Mesendoderm (in vitro differentiated cells): ENCODE measurements at regions not wholly inside any gene's neighbourhood (a gene's known extent, or its start where the extent isn't known, plus 50 kb on each side); places are given as distances from the start of the nearest gene placed in this dataset.
A peak's percentile ranks its signal among the peaks of the same experiment; 100 is the strongest.

Experiments used
- DNase-seq: peaks from one replicate; pipeline ENCODE4 v3.0.0; 2013
- H2AK5ac ChIP-seq: 2 replicates; pipeline ENCODE4 v1.6.1; 2013; ENCODE audit warnings: low read length, inconsistent platforms
- H2BK120ac ChIP-seq: 2 replicates; pipeline ENCODE4 v1.6.1; 2013; ENCODE audit warnings: low read depth, mild to moderate bottlenecking, low read length, moderate library complexity, mixed read lengths
- H2BK15ac ChIP-seq: replicated peaks from 2 replicates; pipeline ENCODE4 v1.6.1; 2013; ENCODE audit warnings: low read depth, mild to moderate bottlenecking, moderate library complexity
- H2BK5ac ChIP-seq: 2 replicates; pipeline ENCODE4 v1.6.1; 2013; ENCODE audit warnings: low read length, inconsistent platforms
- H3K18ac ChIP-seq: 2 replicates; pipeline ENCODE4 v1.6.1; 2013; ENCODE audit warnings: mild to moderate bottlenecking, low read length, mixed read lengths
- H3K23ac ChIP-seq: one replicate; pipeline ENCODE4 v1.6.1; 2013; ENCODE audit warnings: low read length
- H3K27ac ChIP-seq: 2 replicates; pipeline ENCODE4 v1.5.1; 2013; ENCODE audit warnings: low read depth, mild to moderate bottlenecking, inconsistent platforms, low read length, moderate library complexity
- H3K27me3 ChIP-seq: 2 replicates; pipeline ENCODE4 v1.6.1; 2013; ENCODE audit warnings: low read length, control low read depth, mild to moderate bottlenecking, inconsistent platforms; ENCODE audit not compliant: insufficient read depth, poor library complexity
- H3K36me3 ChIP-seq: 2 replicates; pipeline ENCODE4 v1.6.1; 2013; ENCODE audit warnings: low read length, inconsistent platforms; ENCODE audit not compliant: control insufficient read depth, insufficient read depth
- H3K4ac ChIP-seq: one replicate; pipeline ENCODE4 v1.6.1; 2013; ENCODE audit warnings: low read depth, mild to moderate bottlenecking, low read length, moderate library complexity
- H3K4me1 ChIP-seq: 2 replicates; pipeline ENCODE4 v1.6.1; 2013; ENCODE audit warnings: low read depth, low read length, inconsistent platforms; ENCODE audit not compliant: control insufficient read depth
- H3K4me2 ChIP-seq: 2 replicates; pipeline ENCODE4 v1.6.1; 2013; ENCODE audit warnings: low read length
- H3K4me3 ChIP-seq: 2 replicates; pipeline ENCODE4 v1.5.1; 2013; ENCODE audit warnings: mild to moderate bottlenecking, low read length
- H3K56ac ChIP-seq: one replicate; pipeline ENCODE4 v1.6.1; 2013; ENCODE audit warnings: low read length
- H3K79me1 ChIP-seq: 2 replicates; pipeline ENCODE4 v1.6.1; 2013; ENCODE audit warnings: low read length, inconsistent platforms
- H3K79me2 ChIP-seq: 2 replicates; pipeline ENCODE4 v1.6.1; 2013; ENCODE audit warnings: mild to moderate bottlenecking, low read length; ENCODE audit not compliant: control insufficient read depth, insufficient read depth
- H3K9ac ChIP-seq: 2 replicates; pipeline ENCODE4 v1.6.1; 2013; ENCODE audit warnings: low read length, inconsistent platforms
- H4K5ac ChIP-seq: one replicate; pipeline ENCODE4 v1.6.1; 2013; ENCODE audit warnings: low read length
- H4K8ac ChIP-seq: one replicate; pipeline ENCODE4 v1.6.1; 2013; ENCODE audit warnings: low read depth, mild to moderate bottlenecking, control low read depth, low read length, moderate library complexity
- WGBS: extraction: QIAGEN DNeasy Blood & Tissue Kit; methylation state at CpG from one replicate; pipeline ENCODE4 v1.1.7; 2013; ENCODE audit warnings: low lambda C conversion rate, missing lambda C conversion rate; ENCODE audit not compliant: insufficient coverage; ENCODE audit errors: extremely low coverage; 5-methylcytosine and 5-hydroxymethylcytosine counted together

DNA sequence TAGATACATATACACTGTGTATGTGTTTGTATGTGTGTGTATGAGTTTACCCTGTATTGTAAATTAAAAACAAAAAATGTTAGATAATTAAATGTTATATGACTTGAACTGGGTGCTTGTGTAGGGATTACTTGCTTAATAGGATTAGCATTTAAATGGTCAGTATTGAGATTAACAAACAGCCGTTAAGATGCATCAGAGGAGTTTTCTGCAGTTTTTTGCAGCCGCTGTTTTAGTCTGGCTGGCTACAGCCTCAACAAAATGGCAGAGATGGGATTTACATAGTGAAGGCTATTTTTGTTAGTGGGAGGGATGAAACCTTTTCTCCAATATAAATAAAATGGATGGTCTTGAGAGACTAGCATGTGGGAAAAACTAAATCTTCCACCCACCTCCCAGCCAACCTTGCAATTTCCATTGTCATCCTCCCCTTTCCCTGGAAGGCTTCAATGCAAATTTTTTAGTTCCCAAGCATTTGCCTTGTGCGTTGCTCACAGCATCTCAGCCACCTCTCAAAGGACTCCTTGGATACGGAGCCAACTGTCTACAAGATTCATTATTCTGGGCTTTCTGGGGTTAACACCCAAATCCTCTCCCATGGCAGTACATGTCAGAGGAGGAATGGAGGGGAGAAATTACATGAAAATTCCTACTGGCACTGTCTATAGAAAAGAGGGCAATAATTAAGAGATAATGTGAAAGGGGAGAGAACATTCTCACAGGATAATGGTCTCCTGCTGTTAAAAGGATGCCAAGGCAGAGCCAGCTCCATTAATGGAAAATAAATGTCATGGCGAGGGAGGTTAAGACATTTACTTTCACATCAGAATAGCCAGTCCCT, 351.9 kb downstream of the CDH2 start:
- Histone ChIP-seq H3K23ac (no peak overlapping the region), H3K4me2 (no peak overlapping the region), H2BK15ac (no peak overlapping the region), H3K4ac (no peak overlapping the region), H2BK5ac (no peak overlapping the region), H3K9ac (no peak overlapping the region), H3K79me1 (no peaks in the 10 kb centered on the region), H2AK5ac (no peak overlapping the region), H4K5ac (no peak overlapping the region), H3K4me3 (no peak overlapping the region), H4K8ac (no peak overlapping the region), H3K56ac (no peak overlapping the region), H2BK120ac (no peak overlapping the region), H3K27ac (no peak overlapping the region), H3K79me2 (no peaks in the 10 kb centered on the region), H3K18ac (no peak overlapping the region), H3K4me1 (peaks cover 3% of the 10 kb centered on the region), H3K36me3 (no peaks in the 10 kb centered on the region), H3K27me3 (no peaks in the 10 kb centered on the region)
- WGBS, result no CpG with 5 or more reads among the region's 5 CpGs
- peak; percentile 26 for DNase-seq

DNA sequence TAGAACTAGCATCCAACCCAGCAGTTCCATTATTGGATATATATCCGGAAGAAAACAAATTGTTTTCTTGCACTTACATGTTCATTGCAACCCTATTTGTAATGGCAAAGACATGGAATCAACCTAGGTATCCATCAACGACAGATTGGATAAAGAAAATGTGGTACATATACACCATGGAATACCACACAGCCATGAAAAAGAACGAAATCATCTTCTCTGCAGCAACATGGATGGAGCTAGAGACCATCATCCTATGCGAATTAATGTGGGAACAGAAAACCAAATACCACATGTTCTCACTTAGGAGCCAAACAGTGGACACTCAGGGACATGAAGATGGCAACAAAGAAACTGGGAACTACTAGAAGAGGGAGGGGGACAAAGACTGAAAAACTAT, 352.7 kb downstream of the CDH2 start:
- H2AK5ac ChIP-seq, result no peak overlapping the region
- H3K79me1 ChIP-seq, result no peaks in the 10 kb centered on the region
- no peaks in the 10 kb centered on the region for H3K27me3 ChIP-seq
- no peak overlapping the region for H3K23ac ChIP-seq
- H2BK5ac ChIP-seq, result no peak overlapping the region
- no peak overlapping the region for H3K18ac ChIP-seq
- H4K8ac ChIP-seq, result no peak overlapping the region
- no peak overlapping the region for H3K56ac ChIP-seq
- H3K36me3 ChIP-seq, result no peaks in the 10 kb centered on the region
- H4K5ac ChIP-seq, result no peak overlapping the region
- H3K27ac ChIP-seq, result no peak overlapping the region
- no peaks in the 10 kb centered on the region for H3K79me2 ChIP-seq
- H2BK15ac ChIP-seq, result no peak overlapping the region
- no peak overlapping the region for H3K4me2 ChIP-seq
- H3K4me3 ChIP-seq, result no peak overlapping the region
- WGBS, result no CpG with 5 or more reads among the region's 4 CpGs
- H2BK120ac ChIP-seq, result no peak overlapping the region
- H3K4me1 ChIP-seq, result peaks cover 3% of the 10 kb centered on the region
- H3K9ac ChIP-seq, result no peak overlapping the region
- DNase-seq, result no peak
- H3K4ac ChIP-seq, result no peak overlapping the region

DNA sequence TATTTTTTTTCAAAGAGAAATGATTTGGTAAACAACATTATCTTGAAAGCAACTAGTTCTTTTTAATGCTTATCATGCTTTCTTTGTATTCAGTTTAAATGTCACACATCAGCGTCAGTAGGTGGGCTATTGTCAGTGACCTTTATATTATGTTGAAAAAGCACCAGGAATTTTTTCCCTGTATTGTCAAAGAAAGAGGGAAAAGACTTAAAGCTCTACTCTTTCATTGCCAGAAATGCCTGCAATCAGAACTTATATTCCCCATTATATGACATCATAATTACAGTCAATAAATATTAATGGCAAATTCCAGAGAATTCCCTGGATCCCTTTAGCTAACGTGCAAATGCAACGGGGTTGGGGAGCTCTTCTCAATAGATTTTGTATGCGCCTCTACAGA, 353.9 kb downstream of the CDH2 start:
- no peaks in the 10 kb centered on the region for H3K79me1 ChIP-seq
- no peak overlapping the region for H3K18ac ChIP-seq
- no peak overlapping the region for H3K4me2 ChIP-seq
- H3K36me3 ChIP-seq, result no peaks in the 10 kb centered on the region
- no CpG with 5 or more reads among the region's 4 CpGs for WGBS
- no peak overlapping the region for H3K23ac ChIP-seq
- H4K8ac ChIP-seq, result no peak overlapping the region
- H3K56ac ChIP-seq, result no peak overlapping the region
- H3K27me3 ChIP-seq, result no peaks in the 10 kb centered on the region
- no peak overlapping the region for H3K4ac ChIP-seq
- peak; percentile 60 for DNase-seq
- no peak overlapping the region for H2BK120ac ChIP-seq
- no peaks in the 10 kb centered on the region for H3K79me2 ChIP-seq
- no peak overlapping the region for H2BK5ac ChIP-seq
- H4K5ac ChIP-seq, result no peak overlapping the region
- no peak overlapping the region for H3K27ac ChIP-seq
- no peak overlapping the region for H2BK15ac ChIP-seq
- no peak overlapping the region for H2AK5ac ChIP-seq
- peaks cover 3% of the 10 kb centered on the region for H3K4me1 ChIP-seq
- H3K4me3 ChIP-seq, result no peak overlapping the region
- no peak overlapping the region for H3K9ac ChIP-seq

DNA sequence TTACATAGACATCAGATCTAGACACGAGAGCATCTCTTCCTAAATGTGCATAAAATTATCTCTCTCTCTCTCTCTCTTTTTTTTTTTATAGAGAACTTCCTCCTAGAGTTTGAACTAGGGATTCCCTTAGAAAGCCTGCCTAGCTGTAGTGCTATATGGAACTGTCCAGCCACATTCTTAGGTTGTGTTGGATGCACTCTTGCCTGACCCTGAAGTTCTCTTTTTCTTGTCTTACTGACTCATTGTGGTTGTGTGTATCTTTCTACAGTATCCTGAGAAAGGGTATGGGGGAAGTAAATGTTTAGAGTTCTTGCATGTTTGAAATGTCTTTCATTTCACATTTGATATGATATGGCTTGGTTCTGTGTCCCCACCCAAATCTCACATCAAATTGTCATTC, 368.2 kb downstream of the CDH2 start:
- H3K4me3 ChIP-seq, result no peak overlapping the region
- no peak for DNase-seq
- H3K9ac ChIP-seq, result no peak overlapping the region
- H4K8ac ChIP-seq, result no peak overlapping the region
- H4K5ac ChIP-seq, result no peak overlapping the region
- H2BK15ac ChIP-seq, result no peak overlapping the region
- no peak overlapping the region for H2BK120ac ChIP-seq
- WGBS, result no CpG with 5 or more reads among the region's 1 CpG
- no peak overlapping the region for H3K23ac ChIP-seq
- H3K27ac ChIP-seq, result no peak overlapping the region
- no peak overlapping the region for H3K4ac ChIP-seq
- H2BK5ac ChIP-seq, result no peak overlapping the region
- H2AK5ac ChIP-seq, result no peak overlapping the region
- H3K36me3 ChIP-seq, result no peaks in the 10 kb centered on the region
- H3K27me3 ChIP-seq, result no peaks in the 10 kb centered on the region
- H3K4me2 ChIP-seq, result no peak overlapping the region
- H3K79me2 ChIP-seq, result no peaks in the 10 kb centered on the region
- H3K79me1 ChIP-seq, result no peaks in the 10 kb centered on the region
- H3K56ac ChIP-seq, result no peak overlapping the region
- H3K4me1 ChIP-seq, result no peaks in the 10 kb centered on the region
- no peak overlapping the region for H3K18ac ChIP-seq

DNA sequence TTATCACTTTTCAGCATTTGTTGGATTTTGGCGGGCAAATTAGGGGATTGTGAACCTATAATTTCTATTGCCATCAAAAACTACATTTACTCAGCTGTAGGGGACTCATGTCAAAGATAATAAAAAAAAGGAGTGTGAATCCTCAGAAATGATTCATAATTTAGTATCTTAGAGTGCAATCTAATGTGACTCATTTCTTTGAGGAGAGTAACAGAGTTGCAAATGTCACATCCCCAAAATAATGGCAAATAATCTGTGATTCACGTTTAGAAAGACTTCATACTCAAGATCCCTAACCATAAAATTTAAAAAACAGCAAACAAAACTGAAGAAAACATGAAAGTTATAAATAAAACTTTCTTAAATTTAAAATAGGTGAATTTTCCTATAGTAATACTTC, 373.0 kb downstream of the CDH2 start:
- H3K4me1 ChIP-seq, result no peaks in the 10 kb centered on the region
- WGBS, result no CpG with 5 or more reads among the region's 2 CpGs
- no peak overlapping the region for H2BK120ac ChIP-seq
- H2AK5ac ChIP-seq, result no peak overlapping the region
- no peak overlapping the region for H3K56ac ChIP-seq
- H3K4me3 ChIP-seq, result no peak overlapping the region
- no peak for DNase-seq
- no peaks in the 10 kb centered on the region for H3K36me3 ChIP-seq
- no peak overlapping the region for H3K4ac ChIP-seq
- no peak overlapping the region for H3K4me2 ChIP-seq
- H3K27ac ChIP-seq, result no peak overlapping the region
- no peaks in the 10 kb centered on the region for H3K79me1 ChIP-seq
- H4K5ac ChIP-seq, result no peak overlapping the region
- H3K18ac ChIP-seq, result no peak overlapping the region
- no peaks in the 10 kb centered on the region for H3K79me2 ChIP-seq
- no peak overlapping the region for H3K23ac ChIP-seq
- no peak overlapping the region for H3K9ac ChIP-seq
- H4K8ac ChIP-seq, result no peak overlapping the region
- H3K27me3 ChIP-seq, result no peaks in the 10 kb centered on the region
- H2BK5ac ChIP-seq, result no peak overlapping the region
- H2BK15ac ChIP-seq, result no peak overlapping the region

DNA sequence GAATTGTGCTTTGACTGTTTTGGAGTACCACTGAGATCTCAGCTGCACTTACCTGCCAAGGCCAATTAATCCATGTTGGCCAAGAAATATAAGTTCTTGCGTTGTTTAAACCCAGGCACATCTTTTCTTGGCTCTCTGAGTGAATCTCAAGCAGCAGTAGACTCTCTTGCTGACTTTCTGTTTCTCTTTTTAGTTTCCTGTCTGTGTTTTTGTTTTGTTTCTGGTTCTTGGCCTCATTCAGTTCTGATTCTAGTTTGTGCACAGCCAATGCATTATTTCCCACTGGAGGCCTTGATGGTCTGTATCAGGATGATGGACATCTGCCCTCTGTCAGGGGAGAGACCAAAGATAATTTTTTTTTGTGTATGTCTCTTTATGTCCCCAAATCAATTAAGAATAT, 379.4 kb downstream of the CDH2 start:
- no peak overlapping the region for H3K27ac ChIP-seq
- no peak overlapping the region for H3K4me3 ChIP-seq
- H3K23ac ChIP-seq, result no peak overlapping the region
- no peaks in the 10 kb centered on the region for H3K4me1 ChIP-seq
- no peak overlapping the region for H3K4ac ChIP-seq
- no peak overlapping the region for H3K18ac ChIP-seq
- no peak overlapping the region for H3K56ac ChIP-seq
- WGBS, result no CpG with 5 or more reads among the region's 1 CpG
- no peak for DNase-seq
- no peak overlapping the region for H3K4me2 ChIP-seq
- H2AK5ac ChIP-seq, result no peak overlapping the region
- H2BK15ac ChIP-seq, result no peak overlapping the region
- H4K8ac ChIP-seq, result no peak overlapping the region
- no peak overlapping the region for H2BK120ac ChIP-seq
- H2BK5ac ChIP-seq, result no peak overlapping the region
- no peak overlapping the region for H3K9ac ChIP-seq
- H3K27me3 ChIP-seq, result no peaks in the 10 kb centered on the region
- no peaks in the 10 kb centered on the region for H3K36me3 ChIP-seq
- H4K5ac ChIP-seq, result no peak overlapping the region
- no peaks in the 10 kb centered on the region for H3K79me2 ChIP-seq
- H3K79me1 ChIP-seq, result no peaks in the 10 kb centered on the region
